ENCODE measurements at regions not wholly inside any gene's neighbourhood (a gene's known extent, or its start where the extent isn't known, plus 50 kb on each side); places are given as distances from the start of the nearest gene placed in this dataset.

- TF ChIP-seq, protein P1, sequence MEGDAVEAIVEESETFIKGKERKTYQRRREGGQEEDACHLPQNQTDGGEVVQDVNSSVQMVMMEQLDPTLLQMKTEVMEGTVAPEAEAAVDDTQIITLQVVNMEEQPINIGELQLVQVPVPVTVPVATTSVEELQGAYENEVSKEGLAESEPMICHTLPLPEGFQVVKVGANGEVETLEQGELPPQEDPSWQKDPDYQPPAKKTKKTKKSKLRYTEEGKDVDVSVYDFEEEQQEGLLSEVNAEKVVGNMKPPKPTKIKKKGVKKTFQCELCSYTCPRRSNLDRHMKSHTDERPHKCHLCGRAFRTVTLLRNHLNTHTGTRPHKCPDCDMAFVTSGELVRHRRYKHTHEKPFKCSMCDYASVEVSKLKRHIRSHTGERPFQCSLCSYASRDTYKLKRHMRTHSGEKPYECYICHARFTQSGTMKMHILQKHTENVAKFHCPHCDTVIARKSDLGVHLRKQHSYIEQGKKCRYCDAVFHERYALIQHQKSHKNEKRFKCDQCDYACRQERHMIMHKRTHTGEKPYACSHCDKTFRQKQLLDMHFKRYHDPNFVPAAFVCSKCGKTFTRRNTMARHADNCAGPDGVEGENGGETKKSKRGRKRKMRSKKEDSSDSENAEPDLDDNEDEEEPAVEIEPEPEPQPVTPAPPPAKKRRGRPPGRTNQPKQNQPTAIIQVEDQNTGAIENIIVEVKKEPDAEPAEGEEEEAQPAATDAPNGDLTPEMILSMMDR (IDR thresholded peaks at IDR 0.05 in 8 of 11, conservative IDR thresholded peaks at IDR 0.05 in 3 of 11) = no peak
- no peak for TF ChIP-seq POLR2AphosphoS5 (IDR thresholded peaks at IDR 0.05)
- TF ChIP-seq POLR2A (IDR thresholded peaks at IDR 0.05) = no peak
Measured at GRCh38 chr12:66061076-66061475, 69.5 kb downstream of the LLPH start.
